GM23338 (cell line): ENCODE measurements at regions not wholly inside any gene's neighbourhood (a gene's known extent, or its start where the extent isn't known, plus 50 kb on each side); places are given as distances from the start of the nearest gene placed in this dataset.

Experiments
- CTCF ChIP-seq, 2 experiments: fragments of 200-600 bp in 1 of 2; sonication (generic) in 1 of 2; conservative IDR thresholded peaks; 2 replicates each; pipeline versions ENCODE4 v1.5.1 to v1.6.1; 2016 to 2017; ENCODE audit warnings: antibody characterized with exemption in 2 of 2, low read depth in 2 of 2, mild to moderate bottlenecking in 2 of 2, moderate library complexity in 1 of 2
- ETS1 ChIP-seq: IDR thresholded peaks from 2 replicates; pipeline ENCODE4 v1.6.1; 2016; ENCODE audit warnings: antibody characterized with exemption
- EZH2 ChIP-seq: fragments of 200-600 bp; sonication (generic); IDR thresholded peaks from one replicate; pipeline ENCODE4 v1.8.0; 2017; ENCODE audit warnings: antibody characterized with exemption, mild to moderate bottlenecking, low read depth; ENCODE audit not compliant: unreplicated experiment
- EZH2phosphoT487 ChIP-seq: fragments of 200-600 bp; sonication (generic); IDR thresholded peaks from one replicate; pipeline ENCODE4 v1.8.1; 2018; ENCODE audit warnings: antibody characterized with exemption; ENCODE audit not compliant: unreplicated experiment
- JUNB ChIP-seq: IDR thresholded peaks from one replicate; pipeline ENCODE4 v1.6.1; 2016; ENCODE audit warnings: antibody characterized with exemption; ENCODE audit not compliant: unreplicated experiment
- POLR2AphosphoS5 ChIP-seq: IDR thresholded peaks from 2 replicates; pipeline ENCODE4 v1.6.1; 2016; ENCODE audit warnings: antibody characterized with exemption, low read depth
- REST ChIP-seq: IDR thresholded peaks from one replicate; pipeline ENCODE4 v1.6.1; 2018; ENCODE audit warnings: antibody characterized with exemption; ENCODE audit not compliant: unreplicated experiment
- ZNF462 ChIP-seq: fragments of 250-450 bp; sonication (Bioruptor Pico); IDR thresholded peaks from 2 replicates; pipeline ENCODE4 v1.5.0; 2020; ENCODE audit warnings: mild to moderate bottlenecking, moderate library complexity

- no peak for TF ChIP-seq POLR2AphosphoS5
- no peak for TF ChIP-seq CTCF (conservative IDR thresholded peaks at IDR 0.05; ENCODE audit: low read depth in 2 of 2)
- TF ChIP-seq REST, result no peak
- TF ChIP-seq EZH2phosphoT487, result no peak
- no peak for TF ChIP-seq JUNB
- no peak for TF ChIP-seq EZH2
- TF ChIP-seq ETS1, result no peak
- TF ChIP-seq ZNF462 (CRISPR knock-in tag), result no peak
Observed at GRCh38 chrX:120751683-120752082, 121.8 kb upstream of the C1GALT1C1 start.
